ENCODE measurements at regions not wholly inside any gene's neighbourhood (a gene's known extent, or its start where the extent isn't known, plus 50 kb on each side); places are given as distances from the start of the nearest gene placed in this dataset.
A peak's percentile ranks its signal among the peaks of the same experiment; 100 is the strongest.

- no peak for TF ChIP-seq THAP12 (CRISPR knock-in tag; IDR thresholded peaks at IDR 0.05)
- no peak for TF ChIP-seq IFI16 (CRISPR knock-in tag; IDR thresholded peaks at IDR 0.05)
- peak; percentile 97 for TF ChIP-seq ATF3 (IDR thresholded peaks at IDR 0.05)
- TF ChIP-seq ATF3 (CRISPR knock-in tag; conservative IDR thresholded peaks at IDR 0.05): peak; percentile 94
- TF ChIP-seq AFF1 (IDR thresholded peaks at IDR 0.05; ENCODE audit: low read depth in 1 of 2, partially characterized antibody in 2 of 2): peak in 1 of 2 experiments; percentile 40
- no peak for TF ChIP-seq ZBTB43 (CRISPR knock-in tag; IDR thresholded peaks at IDR 0.05)
- TF ChIP-seq ZNF75A (CRISPR knock-in tag; IDR thresholded peaks at IDR 0.05): peak; percentile 47; the same call in 1 of the 2 replicates
- no peak for TF ChIP-seq PCBP2 (IDR thresholded peaks at IDR 0.05; ENCODE audit: low read depth, low read length, poor library complexity, severe bottlenecking)
- TF ChIP-seq PKNOX1 (IDR thresholded peaks at IDR 0.05): peak; percentile 58
- no peak for TF ChIP-seq COPS2 (conservative IDR thresholded peaks at IDR 0.05)
- TF ChIP-seq ZBED1 (IDR thresholded peaks at IDR 0.05): no peak
- no peak for TF ChIP-seq ZBTB12 (CRISPR knock-in tag; IDR thresholded peaks at IDR 0.05)
- TF ChIP-seq SAP30 (IDR thresholded peaks at IDR 0.05; ENCODE audit: borderline replicate concordance, insufficient read depth, low read depth, low read length, poor library complexity, severe bottlenecking): no peak
- TF ChIP-seq YY1 (IDR thresholded peaks at IDR 0.05; ENCODE audit: borderline replicate concordance in 1 of 3, control insufficient read depth in 1 of 3, extremely low read depth in 1 of 3, insufficient read depth in 3 of 3, insufficient read length in 1 of 3, insufficient replicate concordance in 2 of 3, low read depth in 1 of 3, low read length in 2 of 3): peak in 1 of 3 experiments; percentile 34
- TF ChIP-seq ZNF197 (CRISPR knock-in tag; IDR thresholded peaks at IDR 0.05; ENCODE audit: low read depth): no peak
These were observed 72.9 kb upstream of the DSP start (continued) for GRCh38 chr6:7468382-7469081.

Measured in K562 (cell line).